Upper lobe of left lung (tissue), 4 donors: ENCODE measurements at regions not wholly inside any gene's neighbourhood (a gene's known extent, or its start where the extent isn't known, plus 50 kb on each side); places are given as distances from the start of the nearest gene placed in this dataset.

Source experiments
- EP300 ChIP-seq, 4 donors: sonication (generic); formaldehyde crosslinking; IDR thresholded peaks; one replicate each; pipeline ENCODE4 v1.5.1; 2017; ENCODE audit warnings: antibody characterized with exemption in 4 of 4, control low read depth in 2 of 4
- POLR2A ChIP-seq, 4 donors: fragments of 450-650 bp; IDR thresholded peaks; one replicate each; pipeline ENCODE4 v1.5.1; 2016 to 2017; ENCODE audit warnings: antibody characterized with exemption in 4 of 4, mild to moderate bottlenecking in 2 of 4
- POLR2AphosphoS5 ChIP-seq, 2 donors: sonication (generic); formaldehyde crosslinking; IDR thresholded peaks; one replicate each; pipeline ENCODE4 v1.5.1; 2017; ENCODE audit warnings: antibody characterized with exemption in 2 of 2
- TF ChIP-seq, protein P1 (sequence below), 6 experiments: fragments of 450-650 bp in 4 of 6; fragments of 200-600 bp in 2 of 6; sonication (generic) in 2 of 6; IDR thresholded peaks; one replicate each; pipeline ENCODE4 v1.5.1; 2016 to 2019; ENCODE audit warnings: antibody characterized with exemption in 6 of 6

DNA sequence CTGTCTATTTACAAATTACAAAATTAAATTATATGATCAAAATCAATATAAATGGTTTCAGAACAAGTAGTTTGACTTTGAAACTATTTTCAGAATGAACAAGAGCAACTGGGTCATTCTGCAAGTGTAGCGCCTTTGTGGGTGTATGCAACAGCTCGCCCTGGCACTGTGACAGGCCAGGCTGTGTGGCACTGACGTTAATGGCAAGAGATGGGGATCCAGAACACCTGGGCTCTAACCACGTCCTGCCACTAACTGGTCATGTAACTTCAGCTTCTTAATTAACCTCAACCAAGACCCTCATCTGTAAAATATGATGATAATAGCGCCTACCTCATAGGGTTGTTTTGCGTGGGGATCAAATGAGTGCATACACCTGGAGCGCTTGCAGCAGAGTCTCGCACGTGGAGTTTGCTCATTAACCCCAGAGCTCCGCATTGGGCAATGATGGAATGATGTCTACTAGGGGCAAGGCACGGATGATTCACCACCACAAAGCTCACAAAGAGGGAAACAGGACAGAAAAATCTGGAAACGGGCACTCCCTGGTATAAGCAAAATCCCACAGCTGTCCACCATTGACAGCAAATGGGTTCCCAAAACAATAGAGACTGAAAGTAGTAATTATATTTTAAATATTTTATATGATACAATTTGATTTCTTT is 639.4 kb downstream of the SEMA5A start:
- TF ChIP-seq POLR2A (IDR thresholded peaks at IDR 0.05) (no peak), EP300 (IDR thresholded peaks at IDR 0.05) (no peak), POLR2AphosphoS5 (IDR thresholded peaks at IDR 0.05) (no peak)
- TF ChIP-seq, protein P1, sequence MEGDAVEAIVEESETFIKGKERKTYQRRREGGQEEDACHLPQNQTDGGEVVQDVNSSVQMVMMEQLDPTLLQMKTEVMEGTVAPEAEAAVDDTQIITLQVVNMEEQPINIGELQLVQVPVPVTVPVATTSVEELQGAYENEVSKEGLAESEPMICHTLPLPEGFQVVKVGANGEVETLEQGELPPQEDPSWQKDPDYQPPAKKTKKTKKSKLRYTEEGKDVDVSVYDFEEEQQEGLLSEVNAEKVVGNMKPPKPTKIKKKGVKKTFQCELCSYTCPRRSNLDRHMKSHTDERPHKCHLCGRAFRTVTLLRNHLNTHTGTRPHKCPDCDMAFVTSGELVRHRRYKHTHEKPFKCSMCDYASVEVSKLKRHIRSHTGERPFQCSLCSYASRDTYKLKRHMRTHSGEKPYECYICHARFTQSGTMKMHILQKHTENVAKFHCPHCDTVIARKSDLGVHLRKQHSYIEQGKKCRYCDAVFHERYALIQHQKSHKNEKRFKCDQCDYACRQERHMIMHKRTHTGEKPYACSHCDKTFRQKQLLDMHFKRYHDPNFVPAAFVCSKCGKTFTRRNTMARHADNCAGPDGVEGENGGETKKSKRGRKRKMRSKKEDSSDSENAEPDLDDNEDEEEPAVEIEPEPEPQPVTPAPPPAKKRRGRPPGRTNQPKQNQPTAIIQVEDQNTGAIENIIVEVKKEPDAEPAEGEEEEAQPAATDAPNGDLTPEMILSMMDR (IDR thresholded peaks at IDR 0.05) = no peak
